ENCODE measurements at regions not wholly inside any gene's neighbourhood (a gene's known extent, or its start where the extent isn't known, plus 50 kb on each side); places are given as distances from the start of the nearest gene placed in this dataset.

GRCh38 chr2:195532628-195533271, 124.3 kb upstream of the SLC39A10 start:
- Histone ChIP-seq H3K4me1 (ENCODE audit: insufficient read depth, low read length) (no peaks in the 10 kb centered on the region), H3K36me3 (replicated peaks in 1 of 2; ENCODE audit: control insufficient read depth in 1 of 2, insufficient read depth in 2 of 2, low read length in 2 of 2) (no peaks in the 10 kb centered on the region), H4K20me1 (ENCODE audit: insufficient read depth, low read length) (no peaks in the 10 kb centered on the region), H2AFZ (ENCODE audit: low read length) (no peak overlapping the region), H3K9me3 (ENCODE audit: low read length) (no peaks in the 10 kb centered on the region), H3K4me3 (replicated peaks in 1 of 3; ENCODE audit: insufficient read depth in 1 of 3, low read depth in 2 of 3, low read length in 3 of 3) (no peak overlapping the region), H3K4me2 (ENCODE audit: low read depth, low read length) (no peak overlapping the region), H3K79me2 (ENCODE audit: insufficient read depth, low read length) (no peaks in the 10 kb centered on the region), H3K27ac (ENCODE audit: extremely low read length, insufficient read depth, low read length) (no peak overlapping the region), H3K27me3 (ENCODE audit: control insufficient read depth in 1 of 2, insufficient read depth in 2 of 2, low read length in 2 of 2) (peaks cover 0 to 4% of the 10 kb centered on the region in 2 experiments; a peak in 1 of 5 replicates), H3K9ac (ENCODE audit: insufficient read depth, low read depth, low read length) (no peak overlapping the region)
- BruUV-seq (replicated peaks): no TSS peak
- FAIRE-seq (no peak), ATAC-seq (no peak), DNase-seq (ENCODE audit: low spot score) (no peak)
- WGBS (ENCODE audit: low lambda C conversion rate): 4% methylated on average over 5 of the region's 5 CpGs
- in situ Hi-C loops (cut with HindIII; ENCODE audit: extremely low pct_ligation_motif_present, low pct_unique_long_range_greater_than_20kb) (no loop called here), intact Hi-C loops (cut with micrococcal nuclease; ENCODE audit: unreplicated experiment) (no loop called here)
- TF ChIP-seq TBL1XR1 (IDR thresholded peaks at IDR 0.05; ENCODE audit: borderline replicate concordance, low read length, partially characterized antibody) (no peak), ATF7 (IDR thresholded peaks at IDR 0.05) (no peak), ATF7 (CRISPR knock-in tag; IDR thresholded peaks at IDR 0.05) (no peak), ZNF335 (CRISPR knock-in tag; IDR thresholded peaks at IDR 0.05) (no peak), FOSL1 (CRISPR knock-in tag; IDR thresholded peaks at IDR 0.05; ENCODE audit: borderline replicate concordance) (no peak), PCBP2 (optimal IDR thresholded peaks at IDR 0.05; ENCODE audit: low read depth, low read length, poor library complexity, severe bottlenecking) (no peak), NCOA5 (CRISPR knock-in tag; IDR thresholded peaks at IDR 0.05) (no peak)
- ChIA-PET CTCF (ENCODE audit: low intra/inter-chr PET ratio, low total read pairs) (no interaction called here), POLR2A (no interaction called here)

DNA sequence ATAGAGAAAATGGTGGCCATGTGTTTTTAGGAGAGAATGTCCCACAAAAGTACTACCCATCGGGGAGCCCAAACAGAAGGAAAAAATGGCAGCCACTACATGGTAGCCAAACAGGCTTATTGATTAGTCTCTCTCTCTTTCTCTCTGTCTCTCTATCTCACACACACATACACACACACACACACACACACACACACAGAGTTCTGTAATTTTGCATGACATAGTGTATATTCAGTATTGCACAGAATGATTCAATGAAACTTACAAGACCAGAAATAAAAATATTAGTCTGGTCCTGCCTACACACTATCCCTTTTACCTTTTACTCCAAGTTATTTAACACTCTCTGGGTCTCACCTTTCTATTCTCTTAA, 124.8 kb upstream of the SLC39A10 start:
- no peaks in the 10 kb centered on the region for H3K79me2 ChIP-seq (ENCODE audit: insufficient read depth, low read length)
- ChIA-PET POLR2A (no interaction called here), CTCF (ENCODE audit: low intra/inter-chr PET ratio, low total read pairs) (no interaction called here)
- H4K20me1 ChIP-seq (ENCODE audit: insufficient read depth, low read length): no peaks in the 10 kb centered on the region
- ATAC-seq (no peak), DNase-seq (ENCODE audit: low spot score) (no peak), FAIRE-seq (no peak)
- no peaks in the 10 kb centered on the region for H3K36me3 ChIP-seq (replicated peaks in 1 of 2; ENCODE audit: control insufficient read depth in 1 of 2, insufficient read depth in 2 of 2, low read length in 2 of 2)
- 0% methylated on average over 1 of the region's 1 CpG for WGBS (ENCODE audit: low lambda C conversion rate)
- no peak overlapping the region for H2AFZ ChIP-seq (ENCODE audit: low read length)
- no peaks in the 10 kb centered on the region for H3K9me3 ChIP-seq (ENCODE audit: low read length)
- peaks cover 0 to 4% of the 10 kb centered on the region in 2 experiments; a peak in 1 of 5 replicates for H3K27me3 ChIP-seq (ENCODE audit: control insufficient read depth in 1 of 2, insufficient read depth in 2 of 2, low read length in 2 of 2)
- H3K27ac ChIP-seq (ENCODE audit: extremely low read length, insufficient read depth, low read length): no peak overlapping the region
- in situ Hi-C loops (cut with HindIII; ENCODE audit: extremely low pct_ligation_motif_present, low pct_unique_long_range_greater_than_20kb) (no loop called here), intact Hi-C loops (cut with micrococcal nuclease; ENCODE audit: unreplicated experiment) (no loop called here)
- H3K9ac ChIP-seq (ENCODE audit: insufficient read depth, low read depth, low read length): no peak overlapping the region
- BruUV-seq (replicated peaks): no TSS peak
- no peak overlapping the region for H3K4me3 ChIP-seq (replicated peaks in 1 of 3; ENCODE audit: insufficient read depth in 1 of 3, low read depth in 2 of 3, low read length in 3 of 3)
- no peaks in the 10 kb centered on the region for H3K4me1 ChIP-seq (ENCODE audit: insufficient read depth, low read length)
- H3K4me2 ChIP-seq (ENCODE audit: low read depth, low read length): no peak overlapping the region
- TF ChIP-seq ZNF7 (CRISPR knock-in tag; IDR thresholded peaks at IDR 0.05) (no peak), ZBTB38 (CRISPR knock-in tag; IDR thresholded peaks at IDR 0.05) (no peak), ZFP62 (CRISPR knock-in tag; IDR thresholded peaks at IDR 0.05) (no peak), NFIC (IDR thresholded peaks at IDR 0.05; ENCODE audit: low read length) (no peak), ARHGAP35 (CRISPR knock-in tag; IDR thresholded peaks at IDR 0.05; ENCODE audit: borderline replicate concordance) (no peak), LBX2 (CRISPR knock-in tag; IDR thresholded peaks at IDR 0.05; ENCODE audit: borderline replicate concordance) (no peak), PHF5A (CRISPR knock-in tag; IDR thresholded peaks at IDR 0.05; ENCODE audit: low read depth, unreplicated experiment) (no peak)
- TF ChIP-seq, protein P1, sequence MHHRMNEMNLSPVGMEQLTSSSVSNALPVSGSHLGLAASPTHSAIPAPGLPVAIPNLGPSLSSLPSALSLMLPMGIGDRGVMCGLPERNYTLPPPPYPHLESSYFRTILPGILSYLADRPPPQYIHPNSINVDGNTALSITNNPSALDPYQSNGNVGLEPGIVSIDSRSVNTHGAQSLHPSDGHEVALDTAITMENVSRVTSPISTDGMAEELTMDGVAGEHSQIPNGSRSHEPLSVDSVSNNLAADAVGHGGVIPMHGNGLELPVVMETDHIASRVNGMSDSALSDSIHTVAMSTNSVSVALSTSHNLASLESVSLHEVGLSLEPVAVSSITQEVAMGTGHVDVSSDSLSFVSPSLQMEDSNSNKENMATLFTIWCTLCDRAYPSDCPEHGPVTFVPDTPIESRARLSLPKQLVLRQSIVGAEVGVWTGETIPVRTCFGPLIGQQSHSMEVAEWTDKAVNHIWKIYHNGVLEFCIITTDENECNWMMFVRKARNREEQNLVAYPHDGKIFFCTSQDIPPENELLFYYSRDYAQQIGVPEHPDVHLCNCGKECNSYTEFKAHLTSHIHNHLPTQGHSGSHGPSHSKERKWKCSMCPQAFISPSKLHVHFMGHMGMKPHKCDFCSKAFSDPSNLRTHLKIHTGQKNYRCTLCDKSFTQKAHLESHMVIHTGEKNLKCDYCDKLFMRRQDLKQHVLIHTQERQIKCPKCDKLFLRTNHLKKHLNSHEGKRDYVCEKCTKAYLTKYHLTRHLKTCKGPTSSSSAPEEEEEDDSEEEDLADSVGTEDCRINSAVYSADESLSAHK (CRISPR knock-in tag; IDR thresholded peaks at IDR 0.05; ENCODE audit: borderline replicate concordance): no peak
